DND-41 (cell line): ENCODE measurements at regions not wholly inside any gene's neighbourhood (a gene's known extent, or its start where the extent isn't known, plus 50 kb on each side); places are given as distances from the start of the nearest gene placed in this dataset.
"Not testable (repeated sequence)": the region's sequence is repeated elsewhere in the genome, so short reads cannot be mapped to it uniquely, and the experiment has no call there.

Experiments used
- ATAC-seq: fragments of 200-7000 bp; cut with Tn5 transposase; 3 replicates; pipeline ENCODE4 v1.9.1; 2021; ENCODE audit warnings: low read depth; ENCODE audit not compliant: insufficient read depth
- DNase-seq: peaks from one replicate; pipeline ENCODE4 v3.0.0-alpha.2; 2020
- H2AFZ ChIP-seq: 2 replicates; pipeline ENCODE4 v1.6.0; 2012; ENCODE audit warnings: low read depth, low read length
- H3K27ac ChIP-seq: 2 replicates; pipeline ENCODE4 v1.5.1; 2012; ENCODE audit warnings: low read length, inconsistent platforms
- H3K27me3 ChIP-seq: fragments of 200-600 bp; sonication (generic); 2 replicates; pipeline ENCODE4 v1.6.0; 2012; ENCODE audit warnings: low read length, mild to moderate bottlenecking, inconsistent platforms; ENCODE audit not compliant: insufficient read depth, poor library complexity
- H3K36me3 ChIP-seq: 2 replicates; pipeline ENCODE4 v1.5.1; 2012; ENCODE audit warnings: low read length, inconsistent platforms; ENCODE audit not compliant: insufficient read depth
- H3K4me1 ChIP-seq: 2 replicates; pipeline ENCODE4 v1.5.1; 2012; ENCODE audit warnings: mild to moderate bottlenecking, low read length; ENCODE audit not compliant: insufficient read depth
- H3K4me2 ChIP-seq: 2 replicates; pipeline ENCODE4 v1.6.0; 2012; ENCODE audit warnings: mild to moderate bottlenecking, moderate library complexity, low read length, inconsistent platforms; ENCODE audit not compliant: insufficient read depth
- H3K4me3 ChIP-seq, 2 experiments: fragments of 200-600 bp in 1 of 2; shearing (Covaris generic) in 1 of 2; 2 replicates each; pipeline ENCODE4 v1.5.1; 2012 to 2016; ENCODE audit warnings: inconsistent platforms in 2 of 2, low read length in 2 of 2, mild to moderate bottlenecking in 2 of 2, low read depth in 1 of 2, moderate library complexity in 1 of 2
- H3K79me2 ChIP-seq: 2 replicates; pipeline ENCODE4 v1.6.0; 2012; ENCODE audit warnings: low read length, inconsistent platforms; ENCODE audit not compliant: insufficient read depth
- H3K9ac ChIP-seq: 2 replicates; pipeline ENCODE4 v1.6.0; 2012; ENCODE audit warnings: low read depth, mild to moderate bottlenecking, inconsistent platforms, low read length, moderate library complexity
- H3K9me3 ChIP-seq: 2 replicates; pipeline ENCODE4 v1.5.1; 2012; ENCODE audit warnings: low read length, moderate library complexity, mild to moderate bottlenecking, inconsistent platforms; ENCODE audit not compliant: insufficient read depth, severe bottlenecking
- H4K20me1 ChIP-seq: 2 replicates; pipeline ENCODE4 v1.6.0; 2012; ENCODE audit warnings: low read length; ENCODE audit not compliant: insufficient read depth
- EZH2 ChIP-seq: IDR thresholded peaks from 3 replicates; pipeline ENCODE4 v1.6.1; 2012; ENCODE audit warnings: borderline replicate concordance, low read depth, mild to moderate bottlenecking, moderate library complexity, low read length, inconsistent platforms; ENCODE audit not compliant: severe bottlenecking
- TF ChIP-seq, protein P1 (sequence below): IDR thresholded peaks from 2 replicates; pipeline ENCODE4 v1.5.1; 2012; ENCODE audit warnings: borderline replicate concordance, low read length, moderate library complexity, mild to moderate bottlenecking; ENCODE audit not compliant: poor library complexity, severe bottlenecking; ENCODE audit errors: extremely low read depth

DNA sequence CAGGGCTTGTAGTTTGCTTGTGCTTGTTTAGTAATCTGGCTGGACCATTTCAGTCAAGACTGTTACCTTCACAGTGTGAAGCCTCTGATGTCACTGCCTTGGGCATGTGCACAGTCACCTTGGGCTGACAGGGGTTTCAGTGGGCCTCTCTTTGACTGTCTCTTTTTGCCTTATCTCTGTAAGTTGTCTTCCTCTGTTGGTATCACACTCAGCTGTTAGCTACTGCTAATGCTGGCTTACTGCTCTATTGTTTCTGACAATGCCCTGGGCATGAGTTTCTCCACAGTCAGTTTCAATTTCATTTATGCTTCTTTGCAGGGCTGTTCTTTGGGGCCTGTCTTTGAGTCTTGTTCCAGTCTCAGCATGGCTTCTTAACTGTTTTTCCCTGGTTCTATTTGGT lies 201.9 kb upstream of the SHH start:
- no peak overlapping the region for H3K9ac ChIP-seq

DNA sequence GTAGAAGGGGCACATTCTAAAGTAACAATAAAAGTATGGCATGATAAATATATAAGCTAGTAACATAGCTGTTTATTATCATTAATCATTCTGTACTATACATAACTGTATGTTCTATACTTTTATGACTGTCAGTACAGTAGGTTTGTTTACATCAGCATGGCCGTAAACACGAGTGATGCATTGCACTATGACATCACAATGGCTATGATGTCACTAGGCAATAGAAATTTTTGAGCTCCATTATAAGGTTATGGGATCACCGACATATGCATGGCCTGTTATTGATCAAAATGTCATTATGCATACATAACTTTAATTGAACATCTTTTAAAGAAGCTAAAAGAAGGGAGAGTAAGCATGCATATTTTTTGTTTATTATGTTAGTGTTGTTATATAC lies 200.1 kb upstream of the SHH start:
- Histone ChIP-seq H3K4me1 (no peaks in the 10 kb centered on the region), H3K36me3 (no peaks in the 10 kb centered on the region)

More for the DNA sequence above, 201.9 kb upstream of the SHH start:
- ATAC-seq = no peak
- Histone ChIP-seq H3K36me3 (no peaks in the 10 kb centered on the region), H3K4me1 (no peaks in the 10 kb centered on the region), H3K9me3 (no peaks in the 10 kb centered on the region), H3K4me3 (no peak overlapping the region), H4K20me1 (no peaks in the 10 kb centered on the region), H3K4me2 (no peak overlapping the region), H3K27ac (no peak overlapping the region), H2AFZ (no peak overlapping the region), H3K27me3 (peaks cover 3% of the 10 kb centered on the region), H3K79me2 (no peaks in the 10 kb centered on the region)
- no peak for DNase-seq
- no peak for TF ChIP-seq EZH2
- TF ChIP-seq, protein P1, sequence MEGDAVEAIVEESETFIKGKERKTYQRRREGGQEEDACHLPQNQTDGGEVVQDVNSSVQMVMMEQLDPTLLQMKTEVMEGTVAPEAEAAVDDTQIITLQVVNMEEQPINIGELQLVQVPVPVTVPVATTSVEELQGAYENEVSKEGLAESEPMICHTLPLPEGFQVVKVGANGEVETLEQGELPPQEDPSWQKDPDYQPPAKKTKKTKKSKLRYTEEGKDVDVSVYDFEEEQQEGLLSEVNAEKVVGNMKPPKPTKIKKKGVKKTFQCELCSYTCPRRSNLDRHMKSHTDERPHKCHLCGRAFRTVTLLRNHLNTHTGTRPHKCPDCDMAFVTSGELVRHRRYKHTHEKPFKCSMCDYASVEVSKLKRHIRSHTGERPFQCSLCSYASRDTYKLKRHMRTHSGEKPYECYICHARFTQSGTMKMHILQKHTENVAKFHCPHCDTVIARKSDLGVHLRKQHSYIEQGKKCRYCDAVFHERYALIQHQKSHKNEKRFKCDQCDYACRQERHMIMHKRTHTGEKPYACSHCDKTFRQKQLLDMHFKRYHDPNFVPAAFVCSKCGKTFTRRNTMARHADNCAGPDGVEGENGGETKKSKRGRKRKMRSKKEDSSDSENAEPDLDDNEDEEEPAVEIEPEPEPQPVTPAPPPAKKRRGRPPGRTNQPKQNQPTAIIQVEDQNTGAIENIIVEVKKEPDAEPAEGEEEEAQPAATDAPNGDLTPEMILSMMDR = no peak

DNA sequence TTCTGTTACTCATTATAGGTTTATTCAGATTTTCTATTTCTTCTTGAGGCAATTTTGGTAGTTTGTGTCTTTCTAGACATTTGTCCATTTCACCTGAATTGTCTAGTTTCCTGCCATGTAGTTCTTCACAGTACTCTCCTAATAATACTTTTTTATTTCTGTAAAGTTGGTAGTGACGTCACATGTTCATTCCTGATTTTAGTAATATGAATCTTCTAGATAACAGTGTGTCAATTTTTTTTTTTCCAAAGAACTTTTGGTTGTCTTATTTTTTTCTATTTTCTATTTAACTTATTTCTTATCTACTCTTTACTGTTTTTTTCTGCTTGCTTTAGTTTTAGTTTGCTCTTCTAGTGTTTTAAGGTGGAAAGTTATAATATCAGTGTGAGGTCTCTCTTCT lies 197.3 kb upstream of the SHH start:
- H3K9me3 ChIP-seq = no peaks in the 10 kb centered on the region
- no peak overlapping the region for H2AFZ ChIP-seq
- H3K9ac ChIP-seq = no peak overlapping the region
- ATAC-seq (no peak), DNase-seq (no peak)
- H3K4me2 ChIP-seq = no peak overlapping the region
- no peaks in the 10 kb centered on the region for H4K20me1 ChIP-seq
- H3K27me3 ChIP-seq = peaks cover 8% of the 10 kb centered on the region
- H3K4me1 ChIP-seq = no peaks in the 10 kb centered on the region
- no peak overlapping the region for H3K4me3 ChIP-seq
- no peaks in the 10 kb centered on the region for H3K36me3 ChIP-seq
- H3K79me2 ChIP-seq = no peaks in the 10 kb centered on the region
- H3K27ac ChIP-seq = no peak overlapping the region
- TF ChIP-seq EZH2 = no peak
- TF ChIP-seq, protein P1 = no peak

More for the DNA sequence above, 200.1 kb upstream of the SHH start:
- TF ChIP-seq, protein P1 = no peak
- TF ChIP-seq EZH2 = no peak
- no peaks in the 10 kb centered on the region for H3K79me2 ChIP-seq
- no peak overlapping the region for H3K27ac ChIP-seq
- peaks cover 8% of the 10 kb centered on the region for H3K27me3 ChIP-seq
- no peak overlapping the region for H3K4me2 ChIP-seq
- no peaks in the 10 kb centered on the region for H3K9me3 ChIP-seq
- no peak overlapping the region for H2AFZ ChIP-seq
- DNase-seq = no peak
- ATAC-seq = no peak
- no peaks in the 10 kb centered on the region for H4K20me1 ChIP-seq
- no peak overlapping the region for H3K4me3 ChIP-seq
- H3K9ac ChIP-seq = no peak overlapping the region

DNA sequence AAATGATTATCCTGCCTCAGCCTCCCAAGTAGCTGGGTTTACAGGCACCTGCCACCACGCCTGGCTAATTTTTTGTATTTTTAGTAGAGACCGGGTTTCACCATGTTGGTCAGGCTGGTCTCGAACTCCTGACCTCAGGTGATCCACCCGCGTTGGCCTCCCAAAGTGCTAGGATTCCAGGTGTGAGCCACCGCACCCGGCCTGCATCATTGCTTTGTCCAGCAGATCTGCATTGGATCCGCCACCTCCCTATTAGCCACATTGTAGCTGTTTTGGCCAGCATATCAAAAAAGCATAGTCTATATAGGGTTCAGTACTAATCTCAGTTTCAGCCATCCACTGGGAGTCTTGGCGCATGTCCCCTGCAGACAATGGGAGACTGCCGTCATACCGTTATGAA lies 194.6 kb upstream of the SHH start:
- H3K9ac ChIP-seq, H3K79me2 ChIP-seq, H3K4me3 ChIP-seq, H3K27me3 ChIP-seq, H3K9me3 ChIP-seq, H3K36me3 ChIP-seq, H3K27ac ChIP-seq, H4K20me1 ChIP-seq, H3K4me2 ChIP-seq, H2AFZ ChIP-seq, ATAC-seq, DNase-seq, H3K4me1 ChIP-seq: not testable (repeated sequence)
